WTC11 (cell line): ENCODE measurements at regions not wholly inside any gene's neighbourhood (a gene's known extent, or its start where the extent isn't known, plus 50 kb on each side); places are given as distances from the start of the nearest gene placed in this dataset.

Experiments
- ATAC-seq: fragments of 200-7000 bp; cut with Tn5 transposase; 2 replicates; pipeline ENCODE4 v1.10.0; 2021; ENCODE audit warnings: mild to moderate bottlenecking, moderate library complexity
- CTCF ChIA-PET: fragments of 300-600 bp; sonication (Branson Sonifier 250); formaldehyde crosslinking; loops from one replicate; lab custom pipeline; 2021; ENCODE audit warnings: antibody characterized with exemption; lab: Charles Lee
- POLR2A ChIA-PET: fragments of 350-600 bp; sonication (Branson Sonifier 250); formaldehyde crosslinking; loops from one replicate; lab custom pipeline; 2021; ENCODE audit warnings: antibody characterized with exemption; lab: Charles Lee
- DNase-seq: peaks from one replicate; pipeline ENCODE4 v3.0.0; 2021; ENCODE audit warnings: low spot score
- H3K27ac Mint-ChIP-seq: 2 replicates; pipeline ENCODE4 v1.8.0; 2021; ENCODE audit warnings: mixed read lengths
- H3K27me3 Mint-ChIP-seq: 2 replicates; pipeline ENCODE4 v1.8.0; 2021; ENCODE audit warnings: low read depth, mild to moderate bottlenecking, moderate library complexity, mixed read lengths
- H3K36me3 Mint-ChIP-seq: 2 replicates; pipeline ENCODE4 v1.8.0; 2021; ENCODE audit warnings: mixed read lengths
- H3K4me1 Mint-ChIP-seq: 2 replicates; pipeline ENCODE4 v1.8.0; 2022; ENCODE audit warnings: mixed read lengths
- H3K4me3 Mint-ChIP-seq: 2 replicates; pipeline ENCODE4 v1.8.0; 2021; ENCODE audit warnings: mild to moderate bottlenecking, moderate library complexity, mixed read lengths
- H3K9me3 Mint-ChIP-seq: 2 replicates; pipeline ENCODE4 v1.8.0; 2021; ENCODE audit warnings: mixed read lengths
- CREM ChIP-seq: sonication (generic); formaldehyde crosslinking; IDR thresholded peaks from 2 replicates; pipeline ENCODE4 v1.8.1; 2022; ENCODE audit warnings: mild to moderate bottlenecking, missing genetic modification reagents, moderate library complexity
- EMX1 ChIP-seq: fragments of 250-450 bp; sonication (Bioruptor Pico); IDR thresholded peaks from 2 replicates; pipeline ENCODE4 v1.8.0; 2021; ENCODE audit warnings: mild to moderate bottlenecking
- ETV6 ChIP-seq: sonication (generic); formaldehyde crosslinking; IDR thresholded peaks from 2 replicates; pipeline ENCODE4 v1.8.1; 2022; ENCODE audit warnings: mild to moderate bottlenecking, missing genetic modification reagents
- FOXJ3 ChIP-seq: sonication (generic); formaldehyde crosslinking; IDR thresholded peaks from 2 replicates; pipeline ENCODE4 v1.9.0; 2021; ENCODE audit warnings: missing genetic modification reagents, mild to moderate bottlenecking, borderline replicate concordance
- FOXP1 ChIP-seq: sonication (generic); formaldehyde crosslinking; IDR thresholded peaks from 2 replicates; pipeline ENCODE4 v1.8.0; 2022; ENCODE audit warnings: missing genetic modification reagents, mild to moderate bottlenecking, moderate library complexity, borderline replicate concordance
- GTF2I ChIP-seq: fragments of 250-450 bp; sonication (Bioruptor Pico); conservative IDR thresholded peaks from 2 replicates; pipeline ENCODE4 v1.4.0; 2021; ENCODE audit warnings: mild to moderate bottlenecking
- HMGA2 ChIP-seq: fragments of 250-450 bp; sonication (Bioruptor Pico); IDR thresholded peaks from 2 replicates; pipeline ENCODE4 v1.4.0; 2021; ENCODE audit warnings: mild to moderate bottlenecking, moderate library complexity
- IRF2 ChIP-seq: sonication (generic); formaldehyde crosslinking; IDR thresholded peaks from 2 replicates; pipeline ENCODE4 v1.8.0; 2022; ENCODE audit warnings: low read depth, missing genetic modification reagents, borderline replicate concordance
- JAZF1 ChIP-seq: fragments of 250-450 bp; sonication (Bioruptor Pico); IDR thresholded peaks from 2 replicates; pipeline ENCODE4 v1.9.0; 2021; ENCODE audit warnings: moderate library complexity, mild to moderate bottlenecking, inconsistent platforms
- SP1 ChIP-seq: sonication (generic); formaldehyde crosslinking; conservative IDR thresholded peaks from 2 replicates; pipeline ENCODE4 v1.8.1; 2022; ENCODE audit warnings: missing genetic modification reagents
- ZNF317 ChIP-seq: sonication (generic); formaldehyde crosslinking; IDR thresholded peaks from 2 replicates; pipeline ENCODE4 v1.8.1; 2023; ENCODE audit warnings: low read depth, mild to moderate bottlenecking, moderate library complexity, missing genetic modification reagents, borderline replicate concordance
- ZNF671 ChIP-seq: fragments of 250-450 bp; sonication (Bioruptor Pico); IDR thresholded peaks from 2 replicates; pipeline ENCODE4 v1.8.0; 2021; ENCODE audit warnings: mild to moderate bottlenecking
- TF ChIP-seq, protein P1 (sequence below): sonication (generic); formaldehyde crosslinking; IDR thresholded peaks from 2 replicates; pipeline ENCODE4 v1.8.1; 2023; ENCODE audit warnings: mild to moderate bottlenecking, missing genetic modification reagents, borderline replicate concordance
- TF ChIP-seq, protein P2 (sequence below): sonication (generic); formaldehyde crosslinking; IDR thresholded peaks from 2 replicates; pipeline ENCODE4 v1.8.0; 2023; ENCODE audit warnings: missing genetic modification reagents
- TF ChIP-seq, protein P3 (sequence below): sonication (generic); formaldehyde crosslinking; IDR thresholded peaks from 2 replicates; pipeline ENCODE4 v1.8.1; 2023; ENCODE audit warnings: mild to moderate bottlenecking, missing genetic modification reagents, moderate library complexity
- TF ChIP-seq, protein P4 (sequence below): sonication (generic); formaldehyde crosslinking; IDR thresholded peaks from 2 replicates; pipeline ENCODE4 v1.8.0; 2022; ENCODE audit warnings: mild to moderate bottlenecking, missing genetic modification reagents
- TF ChIP-seq, protein P5 (sequence below): fragments of 250-450 bp; sonication (Bioruptor Pico); IDR thresholded peaks from 2 replicates; pipeline ENCODE4 v1.9.0; 2021; ENCODE audit warnings: mild to moderate bottlenecking
- TF ChIP-seq, protein P6 (sequence below): sonication (generic); formaldehyde crosslinking; IDR thresholded peaks from 2 replicates; pipeline ENCODE4 v1.8.1; 2022; ENCODE audit warnings: low read depth, mild to moderate bottlenecking, moderate library complexity, missing genetic modification reagents, borderline replicate concordance
- TF ChIP-seq, protein P7 (sequence below): sonication (generic); formaldehyde crosslinking; IDR thresholded peaks from 2 replicates; pipeline ENCODE4 v1.8.0; 2022; ENCODE audit warnings: missing genetic modification reagents
- TF ChIP-seq, protein P8 (sequence below): sonication (generic); formaldehyde crosslinking; conservative IDR thresholded peaks from 2 replicates; pipeline ENCODE4 v1.8.1; 2022; ENCODE audit warnings: mild to moderate bottlenecking, missing genetic modification reagents
- TF ChIP-seq, protein P9 (sequence below): sonication (generic); formaldehyde crosslinking; IDR thresholded peaks from 2 replicates; pipeline ENCODE4 v1.8.1; 2022; ENCODE audit warnings: low read depth, missing genetic modification reagents, borderline replicate concordance

DNA sequence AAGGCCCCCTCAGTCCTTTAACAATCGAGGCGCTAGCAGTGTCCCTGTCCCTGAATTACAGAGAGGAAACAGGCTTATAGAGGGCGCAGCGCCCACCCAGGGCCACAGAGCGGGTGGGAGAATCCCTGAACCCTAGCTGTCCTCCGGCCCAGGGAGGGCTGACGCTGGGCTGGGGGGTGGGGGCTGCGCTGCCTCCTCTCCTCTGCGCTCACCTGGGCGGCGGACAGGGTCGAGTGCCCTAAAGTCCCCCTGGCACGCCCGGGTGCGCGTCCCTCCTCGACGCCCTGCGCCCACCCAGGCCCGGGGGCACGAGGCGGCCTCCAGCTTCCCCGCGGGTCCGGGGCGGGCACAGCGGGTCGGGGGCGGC, 200.4 kb upstream of the N4BP1 start (continued):
- peak; percentile 46; the same call in 1 of the 2 replicates for TF ChIP-seq FOXP1 (CRISPR knock-in tag)
- TF ChIP-seq, protein P1, sequence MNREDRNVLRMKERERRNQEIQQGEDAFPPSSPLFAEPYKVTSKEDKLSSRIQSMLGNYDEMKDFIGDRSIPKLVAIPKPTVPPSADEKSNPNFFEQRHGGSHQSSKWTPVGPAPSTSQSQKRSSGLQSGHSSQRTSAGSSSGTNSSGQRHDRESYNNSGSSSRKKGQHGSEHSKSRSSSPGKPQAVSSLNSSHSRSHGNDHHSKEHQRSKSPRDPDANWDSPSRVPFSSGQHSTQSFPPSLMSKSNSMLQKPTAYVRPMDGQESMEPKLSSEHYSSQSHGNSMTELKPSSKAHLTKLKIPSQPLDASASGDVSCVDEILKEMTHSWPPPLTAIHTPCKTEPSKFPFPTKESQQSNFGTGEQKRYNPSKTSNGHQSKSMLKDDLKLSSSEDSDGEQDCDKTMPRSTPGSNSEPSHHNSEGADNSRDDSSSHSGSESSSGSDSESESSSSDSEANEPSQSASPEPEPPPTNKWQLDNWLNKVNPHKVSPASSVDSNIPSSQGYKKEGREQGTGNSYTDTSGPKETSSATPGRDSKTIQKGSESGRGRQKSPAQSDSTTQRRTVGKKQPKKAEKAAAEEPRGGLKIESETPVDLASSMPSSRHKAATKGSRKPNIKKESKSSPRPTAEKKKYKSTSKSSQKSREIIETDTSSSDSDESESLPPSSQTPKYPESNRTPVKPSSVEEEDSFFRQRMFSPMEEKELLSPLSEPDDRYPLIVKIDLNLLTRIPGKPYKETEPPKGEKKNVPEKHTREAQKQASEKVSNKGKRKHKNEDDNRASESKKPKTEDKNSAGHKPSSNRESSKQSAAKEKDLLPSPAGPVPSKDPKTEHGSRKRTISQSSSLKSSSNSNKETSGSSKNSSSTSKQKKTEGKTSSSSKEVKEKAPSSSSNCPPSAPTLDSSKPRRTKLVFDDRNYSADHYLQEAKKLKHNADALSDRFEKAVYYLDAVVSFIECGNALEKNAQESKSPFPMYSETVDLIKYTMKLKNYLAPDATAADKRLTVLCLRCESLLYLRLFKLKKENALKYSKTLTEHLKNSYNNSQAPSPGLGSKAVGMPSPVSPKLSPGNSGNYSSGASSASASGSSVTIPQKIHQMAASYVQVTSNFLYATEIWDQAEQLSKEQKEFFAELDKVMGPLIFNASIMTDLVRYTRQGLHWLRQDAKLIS (CRISPR knock-in tag), result no peak
- TF ChIP-seq HMGA2 (CRISPR knock-in tag), result no peak
- no peak for TF ChIP-seq FOXJ3 (CRISPR knock-in tag)

DNA sequence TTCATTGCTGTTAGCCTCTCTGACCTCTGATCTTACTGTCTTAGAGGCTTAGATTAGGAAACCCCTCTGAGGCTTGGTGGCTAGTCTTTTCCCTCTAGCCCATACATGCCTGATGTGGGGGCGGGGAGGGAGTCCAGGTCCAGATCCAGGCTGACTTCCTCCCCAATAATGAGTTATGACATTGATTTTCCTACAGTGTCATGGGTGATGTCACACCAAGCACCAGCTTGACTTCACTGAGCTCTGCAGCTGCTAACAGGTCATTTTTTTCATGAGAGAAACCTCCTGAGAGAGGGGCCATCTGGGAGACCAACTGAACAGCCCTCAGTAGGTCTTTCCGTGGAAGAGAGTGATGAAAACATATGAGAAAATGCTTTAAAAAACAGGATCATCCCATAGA, 180.2 kb upstream of the N4BP1 start:
- DNase-seq (no peak), ATAC-seq (no peak)
- peaks cover 27% of the 10 kb centered on the region for H3K4me1 Mint-ChIP-seq
- no peak for TF ChIP-seq FOXJ3 (CRISPR knock-in tag)
- TF ChIP-seq, protein P2, sequence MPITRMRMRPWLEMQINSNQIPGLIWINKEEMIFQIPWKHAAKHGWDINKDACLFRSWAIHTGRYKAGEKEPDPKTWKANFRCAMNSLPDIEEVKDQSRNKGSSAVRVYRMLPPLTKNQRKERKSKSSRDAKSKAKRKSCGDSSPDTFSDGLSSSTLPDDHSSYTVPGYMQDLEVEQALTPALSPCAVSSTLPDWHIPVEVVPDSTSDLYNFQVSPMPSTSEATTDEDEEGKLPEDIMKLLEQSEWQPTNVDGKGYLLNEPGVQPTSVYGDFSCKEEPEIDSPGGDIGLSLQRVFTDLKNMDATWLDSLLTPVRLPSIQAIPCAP (CRISPR knock-in tag), result no peak
- no peak for TF ChIP-seq SP1
- no peak for TF ChIP-seq ETV6 (CRISPR knock-in tag)
- TF ChIP-seq JAZF1 (CRISPR knock-in tag), result no peak
- TF ChIP-seq GTF2I, result no peak
- no peak for TF ChIP-seq ZNF671 (CRISPR knock-in tag)
- TF ChIP-seq, protein P3, sequence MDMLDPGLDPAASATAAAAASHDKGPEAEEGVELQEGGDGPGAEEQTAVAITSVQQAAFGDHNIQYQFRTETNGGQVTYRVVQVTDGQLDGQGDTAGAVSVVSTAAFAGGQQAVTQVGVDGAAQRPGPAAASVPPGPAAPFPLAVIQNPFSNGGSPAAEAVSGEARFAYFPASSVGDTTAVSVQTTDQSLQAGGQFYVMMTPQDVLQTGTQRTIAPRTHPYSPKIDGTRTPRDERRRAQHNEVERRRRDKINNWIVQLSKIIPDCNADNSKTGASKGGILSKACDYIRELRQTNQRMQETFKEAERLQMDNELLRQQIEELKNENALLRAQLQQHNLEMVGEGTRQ (CRISPR knock-in tag), result no peak
- TF ChIP-seq, protein P4, sequence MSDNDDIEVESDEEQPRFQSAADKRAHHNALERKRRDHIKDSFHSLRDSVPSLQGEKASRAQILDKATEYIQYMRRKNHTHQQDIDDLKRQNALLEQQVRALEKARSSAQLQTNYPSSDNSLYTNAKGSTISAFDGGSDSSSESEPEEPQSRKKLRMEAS (CRISPR knock-in tag), result no peak
- TF ChIP-seq, protein P5, sequence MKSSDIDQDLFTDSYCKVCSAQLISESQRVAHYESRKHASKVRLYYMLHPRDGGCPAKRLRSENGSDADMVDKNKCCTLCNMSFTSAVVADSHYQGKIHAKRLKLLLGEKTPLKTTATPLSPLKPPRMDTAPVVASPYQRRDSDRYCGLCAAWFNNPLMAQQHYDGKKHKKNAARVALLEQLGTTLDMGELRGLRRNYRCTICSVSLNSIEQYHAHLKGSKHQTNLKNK (CRISPR knock-in tag), result no peak
- no peak for TF ChIP-seq CREM
- TF ChIP-seq, protein P6, sequence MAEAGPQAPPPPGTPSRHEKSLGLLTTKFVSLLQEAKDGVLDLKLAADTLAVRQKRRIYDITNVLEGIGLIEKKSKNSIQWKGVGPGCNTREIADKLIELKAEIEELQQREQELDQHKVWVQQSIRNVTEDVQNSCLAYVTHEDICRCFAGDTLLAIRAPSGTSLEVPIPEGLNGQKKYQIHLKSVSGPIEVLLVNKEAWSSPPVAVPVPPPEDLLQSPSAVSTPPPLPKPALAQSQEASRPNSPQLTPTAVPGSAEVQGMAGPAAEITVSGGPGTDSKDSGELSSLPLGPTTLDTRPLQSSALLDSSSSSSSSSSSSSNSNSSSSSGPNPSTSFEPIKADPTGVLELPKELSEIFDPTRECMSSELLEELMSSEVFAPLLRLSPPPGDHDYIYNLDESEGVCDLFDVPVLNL (CRISPR knock-in tag), result no peak
- ChIA-PET CTCF (no interaction called here), POLR2A (no interaction called here)
- H3K36me3 Mint-ChIP-seq, result peaks cover 12% of the 10 kb centered on the region; the same call in 1 of the 2 replicates
- H3K27me3 Mint-ChIP-seq, result peaks cover 4% of the 10 kb centered on the region
- H3K27ac Mint-ChIP-seq, result no peak overlapping the region
- no peak overlapping the region for H3K4me3 Mint-ChIP-seq
- H3K9me3 Mint-ChIP-seq, result peaks cover 30% of the 10 kb centered on the region

DNA sequence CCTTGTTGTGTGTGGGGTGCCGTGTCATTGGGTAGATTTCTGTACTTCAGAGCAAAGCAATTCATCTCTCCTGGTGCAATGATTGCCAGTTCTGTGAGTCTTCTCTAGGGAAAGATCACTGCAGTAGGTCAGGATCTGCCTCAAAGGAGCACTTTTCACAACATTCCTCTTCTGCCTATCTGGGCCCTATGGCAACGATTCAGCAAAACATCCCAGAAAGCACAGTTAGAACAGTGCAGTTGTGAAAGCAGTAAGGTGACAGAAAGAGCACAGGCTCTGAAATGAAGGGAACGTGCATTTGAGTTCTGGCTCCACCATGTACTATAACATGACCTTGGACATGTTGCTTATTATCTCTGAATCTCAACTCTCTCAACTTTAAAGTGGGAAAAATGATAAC, 178.5 kb upstream of the N4BP1 start:
- POLR2A ChIA-PET, result no interaction called here
- no peak for ATAC-seq
- H3K27ac Mint-ChIP-seq, result no peak overlapping the region
- no peak for TF ChIP-seq ZNF317 (CRISPR knock-in tag)
- TF ChIP-seq, protein P7, sequence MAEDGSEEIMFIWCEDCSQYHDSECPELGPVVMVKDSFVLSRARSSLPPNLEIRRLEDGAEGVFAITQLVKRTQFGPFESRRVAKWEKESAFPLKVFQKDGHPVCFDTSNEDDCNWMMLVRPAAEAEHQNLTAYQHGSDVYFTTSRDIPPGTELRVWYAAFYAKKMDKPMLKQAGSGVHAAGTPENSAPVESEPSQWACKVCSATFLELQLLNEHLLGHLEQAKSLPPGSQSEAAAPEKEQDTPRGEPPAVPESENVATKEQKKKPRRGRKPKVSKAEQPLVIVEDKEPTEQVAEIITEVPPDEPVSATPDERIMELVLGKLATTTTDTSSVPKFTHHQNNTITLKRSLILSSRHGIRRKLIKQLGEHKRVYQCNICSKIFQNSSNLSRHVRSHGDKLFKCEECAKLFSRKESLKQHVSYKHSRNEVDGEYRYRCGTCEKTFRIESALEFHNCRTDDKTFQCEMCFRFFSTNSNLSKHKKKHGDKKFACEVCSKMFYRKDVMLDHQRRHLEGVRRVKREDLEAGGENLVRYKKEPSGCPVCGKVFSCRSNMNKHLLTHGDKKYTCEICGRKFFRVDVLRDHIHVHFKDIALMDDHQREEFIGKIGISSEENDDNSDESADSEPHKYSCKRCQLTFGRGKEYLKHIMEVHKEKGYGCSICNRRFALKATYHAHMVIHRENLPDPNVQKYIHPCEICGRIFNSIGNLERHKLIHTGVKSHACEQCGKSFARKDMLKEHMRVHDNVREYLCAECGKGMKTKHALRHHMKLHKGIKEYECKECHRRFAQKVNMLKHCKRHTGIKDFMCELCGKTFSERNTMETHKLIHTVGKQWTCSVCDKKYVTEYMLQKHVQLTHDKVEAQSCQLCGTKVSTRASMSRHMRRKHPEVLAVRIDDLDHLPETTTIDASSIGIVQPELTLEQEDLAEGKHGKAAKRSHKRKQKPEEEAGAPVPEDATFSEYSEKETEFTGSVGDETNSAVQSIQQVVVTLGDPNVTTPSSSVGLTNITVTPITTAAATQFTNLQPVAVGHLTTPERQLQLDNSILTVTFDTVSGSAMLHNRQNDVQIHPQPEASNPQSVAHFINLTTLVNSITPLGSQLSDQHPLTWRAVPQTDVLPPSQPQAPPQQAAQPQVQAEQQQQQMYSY (CRISPR knock-in tag), result no peak
- TF ChIP-seq IRF2 (CRISPR knock-in tag), result no peak
- no peak for TF ChIP-seq ZNF671 (CRISPR knock-in tag)
- no peak for TF ChIP-seq ETV6 (CRISPR knock-in tag)
- TF ChIP-seq EMX1, result no peak
- TF ChIP-seq, protein P8, sequence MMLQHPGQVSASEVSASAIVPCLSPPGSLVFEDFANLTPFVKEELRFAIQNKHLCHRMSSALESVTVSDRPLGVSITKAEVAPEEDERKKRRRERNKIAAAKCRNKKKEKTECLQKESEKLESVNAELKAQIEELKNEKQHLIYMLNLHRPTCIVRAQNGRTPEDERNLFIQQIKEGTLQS, result no peak
- TF ChIP-seq, protein P9, sequence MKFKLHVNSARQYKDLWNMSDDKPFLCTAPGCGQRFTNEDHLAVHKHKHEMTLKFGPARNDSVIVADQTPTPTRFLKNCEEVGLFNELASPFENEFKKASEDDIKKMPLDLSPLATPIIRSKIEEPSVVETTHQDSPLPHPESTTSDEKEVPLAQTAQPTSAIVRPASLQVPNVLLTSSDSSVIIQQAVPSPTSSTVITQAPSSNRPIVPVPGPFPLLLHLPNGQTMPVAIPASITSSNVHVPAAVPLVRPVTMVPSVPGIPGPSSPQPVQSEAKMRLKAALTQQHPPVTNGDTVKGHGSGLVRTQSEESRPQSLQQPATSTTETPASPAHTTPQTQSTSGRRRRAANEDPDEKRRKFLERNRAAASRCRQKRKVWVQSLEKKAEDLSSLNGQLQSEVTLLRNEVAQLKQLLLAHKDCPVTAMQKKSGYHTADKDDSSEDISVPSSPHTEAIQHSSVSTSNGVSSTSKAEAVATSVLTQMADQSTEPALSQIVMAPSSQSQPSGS (CRISPR knock-in tag), result no peak

More for the DNA sequence above, 178.5 kb upstream of the N4BP1 start:
- Mint-ChIP-seq H3K27me3 (no peaks in the 10 kb centered on the region; the same call in 1 of the 2 replicates), H3K36me3 (0 out of 2 replicates have a peak, but pooled peaks cover 4% of the 10 kb centered on the region), H3K9me3 (peaks cover 30% of the 10 kb centered on the region), H3K4me3 (no peak overlapping the region), H3K4me1 (peaks cover 14% of the 10 kb centered on the region)
- CTCF ChIA-PET, result no interaction called here
- DNase-seq, result no peak
